ENCODE measurements at regions not wholly inside any gene's neighbourhood (a gene's known extent, or its start where the extent isn't known, plus 50 kb on each side); places are given as distances from the start of the nearest gene placed in this dataset.

DNA sequence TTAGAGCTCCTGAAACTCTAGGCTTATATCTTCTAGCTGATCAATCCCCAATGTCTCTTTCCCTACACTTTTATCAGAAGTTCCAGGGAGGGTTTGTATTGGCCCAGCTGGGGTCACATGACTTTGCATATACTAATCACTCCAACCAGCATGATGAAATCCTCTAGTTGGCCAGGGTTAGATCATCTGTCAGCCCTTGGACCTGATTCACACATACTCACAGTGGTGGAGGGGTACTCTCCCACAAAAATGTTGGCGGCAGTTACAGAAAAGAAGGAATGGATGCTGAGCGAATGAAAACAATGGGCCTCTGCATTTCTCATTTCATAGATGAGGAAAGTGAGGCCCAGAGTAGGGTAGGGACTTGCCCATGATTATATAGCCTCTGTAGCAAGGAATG is 151.1 kb downstream of the PJA1 start:
- no peak overlapping the region for H4K8ac ChIP-seq (ENCODE audit: low read depth in 2 of 2, low read length in 2 of 2)
- no peaks in the 10 kb centered on the region for H4K20me1 ChIP-seq (ENCODE audit: insufficient read depth, low read length)
- POLR2A ChIA-PET (ENCODE audit: unreplicated experiment) = no interaction called here
- no peak overlapping the region; the same call in 1 of the 2 replicates for H4K91ac ChIP-seq (ENCODE audit: insufficient read depth, low read depth, low read length)
- H3K9me3 ChIP-seq (ENCODE audit: control insufficient read depth, insufficient read depth, low read length) = no peaks in the 10 kb centered on the region
- H3K18ac ChIP-seq (ENCODE audit: low read depth, low read length) = no peak overlapping the region
- intact Hi-C loops (cut with micrococcal nuclease) (no loop called here), dilution Hi-C loops (cut with HindIII; ENCODE audit: low sequenced_read_pairs, unreplicated experiment) (no loop called here), in situ Hi-C loops (cut with MboI; ENCODE audit: low sequenced_read_pairs) (no loop called here)
- H3K36me3 ChIP-seq (ENCODE audit: control insufficient read depth, insufficient read depth, low read length) = no peaks in the 10 kb centered on the region
- no peak overlapping the region for H2BK5ac ChIP-seq (ENCODE audit: low read depth, low read length, poor library complexity, severe bottlenecking)
- H3K14ac ChIP-seq (replicated peaks; ENCODE audit: low read depth, low read length) = no peak overlapping the region
- CTCF ChIA-PET = no interaction called here
- no peaks in the 10 kb centered on the region for H3K9me1 ChIP-seq (ENCODE audit: insufficient read depth, low read length)
- no peak overlapping the region for H2BK15ac ChIP-seq (ENCODE audit: low read depth, low read length)
- H3K4me2 ChIP-seq (ENCODE audit: low read depth, low read length) = no peak overlapping the region
- H2AFZ ChIP-seq (replicated peaks; ENCODE audit: low read length, poor library complexity) = no peak overlapping the region
- H3K27ac ChIP-seq (ENCODE audit: insufficient read depth, low read length) = no peak overlapping the region
- peaks cover 1% of the 10 kb centered on the region; the same call in 1 of the 2 replicates for H3K4me1 ChIP-seq (ENCODE audit: control insufficient read depth, insufficient read depth, low read length)
- H2AK9ac ChIP-seq (replicated peaks; ENCODE audit: low read depth, low read length, poor library complexity) = no peak overlapping the region
- no peak overlapping the region for H4K5ac ChIP-seq (ENCODE audit: low read depth, low read length)
- no peak overlapping the region for H3K4me3 ChIP-seq (ENCODE audit: insufficient read depth, low read depth, low read length)
- H2AK5ac ChIP-seq (ENCODE audit: low read depth, low read length) = no peak overlapping the region
- no peak overlapping the region for H2BK20ac ChIP-seq (ENCODE audit: low read depth, low read length)
- H3K79me1 ChIP-seq (ENCODE audit: low read depth in 1 of 2, low read length in 2 of 2) = no peaks in the 10 kb centered on the region
- DNase-seq (peak; percentile 78), ATAC-seq (ENCODE audit: low read depth) (no peak)
- H3K9ac ChIP-seq (ENCODE audit: low read depth, low read length) = no peak overlapping the region
- no peak overlapping the region for H2BK120ac ChIP-seq (ENCODE audit: low read depth, low read length)
- no peak overlapping the region for H3K56ac ChIP-seq (ENCODE audit: extremely low read depth, insufficient read depth, low read length)
- WGBS, 2 experiments (ENCODE audit: extremely low coverage in 2 of 2, insufficient read length in 1 of 2) = no CpG with 5 or more reads among the region's 2 CpGs
- H3K23ac ChIP-seq (ENCODE audit: low read depth, low read length) = no peak overlapping the region
- TF ChIP-seq SMC3 (IDR thresholded peaks at IDR 0.05; ENCODE audit: low read depth, low read length) (no peak), CHD1 (IDR thresholded peaks at IDR 0.05; ENCODE audit: low read depth, low read length) (no peak), RCOR1 (IDR thresholded peaks at IDR 0.05; ENCODE audit: insufficient replicate concordance, low read length) (no peak), POLR2A (IDR thresholded peaks at IDR 0.05; ENCODE audit: low read depth, low read length) (no peak), MAZ (IDR thresholded peaks at IDR 0.05; ENCODE audit: borderline replicate concordance, low read depth, low read length) (no peak), CEBPB (IDR thresholded peaks at IDR 0.05; ENCODE audit: low read depth, low read length) (peak; percentile 61)
- TF ChIP-seq, protein P1, sequence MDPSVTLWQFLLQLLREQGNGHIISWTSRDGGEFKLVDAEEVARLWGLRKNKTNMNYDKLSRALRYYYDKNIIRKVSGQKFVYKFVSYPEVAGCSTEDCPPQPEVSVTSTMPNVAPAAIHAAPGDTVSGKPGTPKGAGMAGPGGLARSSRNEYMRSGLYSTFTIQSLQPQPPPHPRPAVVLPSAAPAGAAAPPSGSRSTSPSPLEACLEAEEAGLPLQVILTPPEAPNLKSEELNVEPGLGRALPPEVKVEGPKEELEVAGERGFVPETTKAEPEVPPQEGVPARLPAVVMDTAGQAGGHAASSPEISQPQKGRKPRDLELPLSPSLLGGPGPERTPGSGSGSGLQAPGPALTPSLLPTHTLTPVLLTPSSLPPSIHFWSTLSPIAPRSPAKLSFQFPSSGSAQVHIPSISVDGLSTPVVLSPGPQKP (IDR thresholded peaks at IDR 0.05; ENCODE audit: borderline replicate concordance, low read depth, low read length) = no peak
- TF ChIP-seq, protein P2, sequence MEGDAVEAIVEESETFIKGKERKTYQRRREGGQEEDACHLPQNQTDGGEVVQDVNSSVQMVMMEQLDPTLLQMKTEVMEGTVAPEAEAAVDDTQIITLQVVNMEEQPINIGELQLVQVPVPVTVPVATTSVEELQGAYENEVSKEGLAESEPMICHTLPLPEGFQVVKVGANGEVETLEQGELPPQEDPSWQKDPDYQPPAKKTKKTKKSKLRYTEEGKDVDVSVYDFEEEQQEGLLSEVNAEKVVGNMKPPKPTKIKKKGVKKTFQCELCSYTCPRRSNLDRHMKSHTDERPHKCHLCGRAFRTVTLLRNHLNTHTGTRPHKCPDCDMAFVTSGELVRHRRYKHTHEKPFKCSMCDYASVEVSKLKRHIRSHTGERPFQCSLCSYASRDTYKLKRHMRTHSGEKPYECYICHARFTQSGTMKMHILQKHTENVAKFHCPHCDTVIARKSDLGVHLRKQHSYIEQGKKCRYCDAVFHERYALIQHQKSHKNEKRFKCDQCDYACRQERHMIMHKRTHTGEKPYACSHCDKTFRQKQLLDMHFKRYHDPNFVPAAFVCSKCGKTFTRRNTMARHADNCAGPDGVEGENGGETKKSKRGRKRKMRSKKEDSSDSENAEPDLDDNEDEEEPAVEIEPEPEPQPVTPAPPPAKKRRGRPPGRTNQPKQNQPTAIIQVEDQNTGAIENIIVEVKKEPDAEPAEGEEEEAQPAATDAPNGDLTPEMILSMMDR (conservative IDR thresholded peaks at IDR 0.05; ENCODE audit: low read depth, low read length) = no peak
- TF ChIP-seq, protein P3, sequence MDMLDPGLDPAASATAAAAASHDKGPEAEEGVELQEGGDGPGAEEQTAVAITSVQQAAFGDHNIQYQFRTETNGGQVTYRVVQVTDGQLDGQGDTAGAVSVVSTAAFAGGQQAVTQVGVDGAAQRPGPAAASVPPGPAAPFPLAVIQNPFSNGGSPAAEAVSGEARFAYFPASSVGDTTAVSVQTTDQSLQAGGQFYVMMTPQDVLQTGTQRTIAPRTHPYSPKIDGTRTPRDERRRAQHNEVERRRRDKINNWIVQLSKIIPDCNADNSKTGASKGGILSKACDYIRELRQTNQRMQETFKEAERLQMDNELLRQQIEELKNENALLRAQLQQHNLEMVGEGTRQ (IDR thresholded peaks at IDR 0.05; ENCODE audit: low read depth, low read length) = peak; percentile 67
- no TSS peak for BruUV-seq (replicated peaks)
- no peak overlapping the region for H3K4ac ChIP-seq (ENCODE audit: low read depth, low read length)
- H3K27me3 ChIP-seq (ENCODE audit: control insufficient read depth, insufficient read depth, low read length) = peaks cover 4% of the 10 kb centered on the region

All from IMR-90 (cell line).